ENCODE measurements at regions not wholly inside any gene's neighbourhood (a gene's known extent, or its start where the extent isn't known, plus 50 kb on each side); places are given as distances from the start of the nearest gene placed in this dataset.

DNA sequence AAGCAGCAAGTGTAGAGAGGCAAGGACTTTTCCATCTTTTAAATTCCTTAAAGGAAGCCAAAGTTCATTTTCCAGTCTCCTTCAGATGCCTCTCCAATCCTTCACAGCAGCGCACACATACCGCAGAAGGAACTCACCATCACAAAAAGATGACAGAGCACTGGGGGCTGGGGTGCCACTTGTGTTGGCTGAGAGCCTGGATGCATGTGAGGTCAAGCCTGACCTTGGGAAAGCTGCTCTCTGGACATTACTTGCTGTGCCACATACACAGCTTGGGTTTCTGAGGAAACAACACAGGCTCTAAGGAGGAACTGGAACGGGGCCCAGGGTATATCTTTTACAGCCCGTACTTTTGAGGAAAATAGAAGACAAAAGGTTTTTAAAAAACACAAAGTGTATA lies 364.3 kb upstream of the MEX3C start:
- TF ChIP-seq, protein P1, sequence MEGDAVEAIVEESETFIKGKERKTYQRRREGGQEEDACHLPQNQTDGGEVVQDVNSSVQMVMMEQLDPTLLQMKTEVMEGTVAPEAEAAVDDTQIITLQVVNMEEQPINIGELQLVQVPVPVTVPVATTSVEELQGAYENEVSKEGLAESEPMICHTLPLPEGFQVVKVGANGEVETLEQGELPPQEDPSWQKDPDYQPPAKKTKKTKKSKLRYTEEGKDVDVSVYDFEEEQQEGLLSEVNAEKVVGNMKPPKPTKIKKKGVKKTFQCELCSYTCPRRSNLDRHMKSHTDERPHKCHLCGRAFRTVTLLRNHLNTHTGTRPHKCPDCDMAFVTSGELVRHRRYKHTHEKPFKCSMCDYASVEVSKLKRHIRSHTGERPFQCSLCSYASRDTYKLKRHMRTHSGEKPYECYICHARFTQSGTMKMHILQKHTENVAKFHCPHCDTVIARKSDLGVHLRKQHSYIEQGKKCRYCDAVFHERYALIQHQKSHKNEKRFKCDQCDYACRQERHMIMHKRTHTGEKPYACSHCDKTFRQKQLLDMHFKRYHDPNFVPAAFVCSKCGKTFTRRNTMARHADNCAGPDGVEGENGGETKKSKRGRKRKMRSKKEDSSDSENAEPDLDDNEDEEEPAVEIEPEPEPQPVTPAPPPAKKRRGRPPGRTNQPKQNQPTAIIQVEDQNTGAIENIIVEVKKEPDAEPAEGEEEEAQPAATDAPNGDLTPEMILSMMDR (conservative IDR thresholded peaks at IDR 0.05; ENCODE audit: low read depth, low read length): no peak
- TF ChIP-seq EZH2 (IDR thresholded peaks at IDR 0.05; ENCODE audit: borderline replicate concordance, low read depth, low read length, poor library complexity, severe bottlenecking): no peak

All from A673 (cell line).